Lower leg skin (tissue), 3 donors: ENCODE measurements at regions not wholly inside any gene's neighbourhood (a gene's known extent, or its start where the extent isn't known, plus 50 kb on each side); places are given as distances from the start of the nearest gene placed in this dataset.

Experiments used
- POLR2A ChIP-seq, 2 donors: fragments of 450-650 bp; IDR thresholded peaks; one replicate each; pipeline ENCODE4 v1.6.1; 2016 to 2017; ENCODE audit warnings: antibody characterized with exemption in 2 of 2, mild to moderate bottlenecking in 1 of 2, moderate library complexity in 1 of 2
- TF ChIP-seq, protein P1 (sequence below), 3 donors: fragments of 450-650 bp; IDR thresholded peaks; one replicate each; pipeline ENCODE4 v1.5.1; 2016; ENCODE audit warnings: antibody characterized with exemption in 3 of 3, mild to moderate bottlenecking in 3 of 3, moderate library complexity in 2 of 3

DNA sequence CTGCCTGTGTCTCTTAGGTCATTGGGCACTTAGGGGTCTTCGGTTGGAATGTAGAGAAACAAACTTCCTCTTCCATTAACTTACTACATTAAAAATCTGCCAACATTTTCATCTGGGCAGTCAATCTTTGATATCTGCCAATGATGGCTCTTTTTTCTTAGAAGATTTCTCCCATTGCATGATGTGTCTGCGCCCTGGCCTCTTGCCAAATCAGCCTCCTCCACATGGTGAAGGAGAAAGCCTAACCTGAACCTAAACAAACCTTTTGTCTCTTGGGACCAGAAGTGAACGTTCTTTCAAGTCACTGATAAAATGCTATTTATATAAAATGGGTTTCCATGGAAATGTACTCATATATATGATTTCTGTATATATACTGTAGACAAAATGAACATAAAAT, 998.9 kb upstream of the GJE1 start:
- TF ChIP-seq, protein P1, sequence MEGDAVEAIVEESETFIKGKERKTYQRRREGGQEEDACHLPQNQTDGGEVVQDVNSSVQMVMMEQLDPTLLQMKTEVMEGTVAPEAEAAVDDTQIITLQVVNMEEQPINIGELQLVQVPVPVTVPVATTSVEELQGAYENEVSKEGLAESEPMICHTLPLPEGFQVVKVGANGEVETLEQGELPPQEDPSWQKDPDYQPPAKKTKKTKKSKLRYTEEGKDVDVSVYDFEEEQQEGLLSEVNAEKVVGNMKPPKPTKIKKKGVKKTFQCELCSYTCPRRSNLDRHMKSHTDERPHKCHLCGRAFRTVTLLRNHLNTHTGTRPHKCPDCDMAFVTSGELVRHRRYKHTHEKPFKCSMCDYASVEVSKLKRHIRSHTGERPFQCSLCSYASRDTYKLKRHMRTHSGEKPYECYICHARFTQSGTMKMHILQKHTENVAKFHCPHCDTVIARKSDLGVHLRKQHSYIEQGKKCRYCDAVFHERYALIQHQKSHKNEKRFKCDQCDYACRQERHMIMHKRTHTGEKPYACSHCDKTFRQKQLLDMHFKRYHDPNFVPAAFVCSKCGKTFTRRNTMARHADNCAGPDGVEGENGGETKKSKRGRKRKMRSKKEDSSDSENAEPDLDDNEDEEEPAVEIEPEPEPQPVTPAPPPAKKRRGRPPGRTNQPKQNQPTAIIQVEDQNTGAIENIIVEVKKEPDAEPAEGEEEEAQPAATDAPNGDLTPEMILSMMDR (IDR thresholded peaks at IDR 0.05), result no peak
- no peak for TF ChIP-seq POLR2A (IDR thresholded peaks at IDR 0.05)
